WTC11 (cell line): ENCODE measurements at regions not wholly inside any gene's neighbourhood (a gene's known extent, or its start where the extent isn't known, plus 50 kb on each side); places are given as distances from the start of the nearest gene placed in this dataset.

ENCODE experiments used
- ATAC-seq: fragments of 200-7000 bp; cut with Tn5 transposase; 2 replicates; pipeline ENCODE4 v1.10.0; 2021; ENCODE audit warnings: mild to moderate bottlenecking, moderate library complexity
- CTCF ChIA-PET: fragments of 300-600 bp; sonication (Branson Sonifier 250); formaldehyde crosslinking; loops from one replicate; lab custom pipeline; 2021; ENCODE audit warnings: antibody characterized with exemption; lab: Charles Lee
- POLR2A ChIA-PET: fragments of 350-600 bp; sonication (Branson Sonifier 250); formaldehyde crosslinking; loops from one replicate; lab custom pipeline; 2021; ENCODE audit warnings: antibody characterized with exemption; lab: Charles Lee
- DNase-seq: peaks from one replicate; pipeline ENCODE4 v3.0.0; 2021; ENCODE audit warnings: low spot score
- H3K27ac Mint-ChIP-seq: 2 replicates; pipeline ENCODE4 v1.8.0; 2021; ENCODE audit warnings: mixed read lengths
- H3K27me3 Mint-ChIP-seq: 2 replicates; pipeline ENCODE4 v1.8.0; 2021; ENCODE audit warnings: low read depth, mild to moderate bottlenecking, moderate library complexity, mixed read lengths
- H3K36me3 Mint-ChIP-seq: 2 replicates; pipeline ENCODE4 v1.8.0; 2021; ENCODE audit warnings: mixed read lengths
- H3K4me1 Mint-ChIP-seq: 2 replicates; pipeline ENCODE4 v1.8.0; 2022; ENCODE audit warnings: mixed read lengths
- H3K4me3 Mint-ChIP-seq: 2 replicates; pipeline ENCODE4 v1.8.0; 2021; ENCODE audit warnings: mild to moderate bottlenecking, moderate library complexity, mixed read lengths
- H3K9me3 Mint-ChIP-seq: 2 replicates; pipeline ENCODE4 v1.8.0; 2021; ENCODE audit warnings: mixed read lengths
- CREM ChIP-seq: sonication (generic); formaldehyde crosslinking; IDR thresholded peaks from 2 replicates; pipeline ENCODE4 v1.8.1; 2022; ENCODE audit warnings: mild to moderate bottlenecking, missing genetic modification reagents, moderate library complexity
- ESRRA ChIP-seq: sonication (generic); formaldehyde crosslinking; IDR thresholded peaks from 2 replicates; pipeline ENCODE4 v1.8.1; 2022; ENCODE audit warnings: mild to moderate bottlenecking, missing genetic modification reagents, borderline replicate concordance
- FOXP1 ChIP-seq: sonication (generic); formaldehyde crosslinking; IDR thresholded peaks from 2 replicates; pipeline ENCODE4 v1.8.0; 2022; ENCODE audit warnings: missing genetic modification reagents, mild to moderate bottlenecking, moderate library complexity, borderline replicate concordance
- GABPB1 ChIP-seq: sonication (generic); formaldehyde crosslinking; IDR thresholded peaks from 2 replicates; pipeline ENCODE4 v1.8.1; 2023; ENCODE audit warnings: mild to moderate bottlenecking, missing genetic modification reagents
- GRHL2 ChIP-seq: fragments of 250-450 bp; sonication (Bioruptor Pico); IDR thresholded peaks from 2 replicates; pipeline ENCODE4 v1.8.0; 2022; ENCODE audit warnings: mild to moderate bottlenecking, moderate library complexity; ENCODE audit not compliant: insufficient replicate concordance, severe bottlenecking
- JAZF1 ChIP-seq: fragments of 250-450 bp; sonication (Bioruptor Pico); IDR thresholded peaks from 2 replicates; pipeline ENCODE4 v1.9.0; 2021; ENCODE audit warnings: moderate library complexity, mild to moderate bottlenecking, inconsistent platforms
- MAX ChIP-seq: sonication (generic); formaldehyde crosslinking; IDR thresholded peaks from 2 replicates; pipeline ENCODE4 v1.8.0; 2022; ENCODE audit warnings: mild to moderate bottlenecking, missing genetic modification reagents
- NR2C2 ChIP-seq: sonication (generic); formaldehyde crosslinking; IDR thresholded peaks from 2 replicates; pipeline ENCODE4 v1.8.0; 2022; ENCODE audit warnings: mild to moderate bottlenecking, missing genetic modification reagents
- OVOL2 ChIP-seq: fragments of 250-450 bp; sonication (Bioruptor Pico); IDR thresholded peaks from 2 replicates; pipeline ENCODE4 v1.9.0; 2021; ENCODE audit warnings: mild to moderate bottlenecking, borderline replicate concordance
- TEAD1 ChIP-seq: sonication (generic); formaldehyde crosslinking; IDR thresholded peaks from 2 replicates; pipeline ENCODE4 v1.8.0; 2022; ENCODE audit warnings: mild to moderate bottlenecking, missing genetic modification reagents
- TEAD4 ChIP-seq: sonication (generic); formaldehyde crosslinking; IDR thresholded peaks from 2 replicates; pipeline ENCODE4 v1.8.0; 2022; ENCODE audit warnings: mild to moderate bottlenecking, missing genetic modification reagents
- USF1 ChIP-seq: sonication (generic); formaldehyde crosslinking; IDR thresholded peaks from 2 replicates; pipeline ENCODE4 v1.8.0; 2022; ENCODE audit warnings: mild to moderate bottlenecking, missing genetic modification reagents
- ZNF121 ChIP-seq: sonication (generic); formaldehyde crosslinking; IDR thresholded peaks from 2 replicates; pipeline ENCODE4 v1.8.0; 2023; ENCODE audit warnings: missing genetic modification reagents
- ZNF317 ChIP-seq: sonication (generic); formaldehyde crosslinking; IDR thresholded peaks from 2 replicates; pipeline ENCODE4 v1.8.1; 2023; ENCODE audit warnings: low read depth, mild to moderate bottlenecking, moderate library complexity, missing genetic modification reagents, borderline replicate concordance
- ZNF425 ChIP-seq: fragments of 250-450 bp; sonication (Bioruptor Pico); conservative IDR thresholded peaks from 2 replicates; pipeline ENCODE4 v1.9.0; 2021; ENCODE audit warnings: mild to moderate bottlenecking
- TF ChIP-seq, protein P1 (sequence below): sonication (generic); formaldehyde crosslinking; IDR thresholded peaks from 2 replicates; pipeline ENCODE4 v1.8.1; 2023; ENCODE audit warnings: mild to moderate bottlenecking, moderate library complexity, missing genetic modification reagents
- TF ChIP-seq, protein P2 (sequence below): fragments of 250-450 bp; sonication (Bioruptor Pico); IDR thresholded peaks from 2 replicates; pipeline ENCODE4 v1.9.0; 2021; ENCODE audit warnings: mild to moderate bottlenecking
- TF ChIP-seq, protein P3 (sequence below): sonication (generic); formaldehyde crosslinking; conservative IDR thresholded peaks from 2 replicates; pipeline ENCODE4 v1.8.1; 2023; ENCODE audit warnings: mild to moderate bottlenecking, low read depth, missing genetic modification reagents, moderate library complexity

- TF ChIP-seq CREM (no peak), ZNF317 (no peak), NR2C2 (no peak), GRHL2 (CRISPR knock-in tag) (no peak)
- TF ChIP-seq, protein P1, sequence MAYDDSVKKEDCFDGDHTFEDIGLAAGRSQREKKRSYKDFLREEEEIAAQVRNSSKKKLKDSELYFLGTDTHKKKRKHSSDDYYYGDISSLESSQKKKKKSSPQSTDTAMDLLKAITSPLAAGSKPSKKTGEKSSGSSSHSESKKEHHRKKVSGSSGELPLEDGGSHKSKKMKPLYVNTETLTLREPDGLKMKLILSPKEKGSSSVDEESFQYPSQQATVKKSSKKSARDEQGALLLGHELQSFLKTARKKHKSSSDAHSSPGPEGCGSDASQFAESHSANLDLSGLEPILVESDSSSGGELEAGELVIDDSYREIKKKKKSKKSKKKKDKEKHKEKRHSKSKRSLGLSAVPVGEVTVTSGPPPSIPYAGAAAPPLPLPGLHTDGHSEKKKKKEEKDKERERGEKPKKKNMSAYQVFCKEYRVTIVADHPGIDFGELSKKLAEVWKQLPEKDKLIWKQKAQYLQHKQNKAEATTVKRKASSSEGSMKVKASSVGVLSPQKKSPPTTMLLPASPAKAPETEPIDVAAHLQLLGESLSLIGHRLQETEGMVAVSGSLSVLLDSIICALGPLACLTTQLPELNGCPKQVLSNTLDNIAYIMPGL, result no peak
- TF ChIP-seq, protein P2, sequence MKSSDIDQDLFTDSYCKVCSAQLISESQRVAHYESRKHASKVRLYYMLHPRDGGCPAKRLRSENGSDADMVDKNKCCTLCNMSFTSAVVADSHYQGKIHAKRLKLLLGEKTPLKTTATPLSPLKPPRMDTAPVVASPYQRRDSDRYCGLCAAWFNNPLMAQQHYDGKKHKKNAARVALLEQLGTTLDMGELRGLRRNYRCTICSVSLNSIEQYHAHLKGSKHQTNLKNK (CRISPR knock-in tag), result no peak
- TF ChIP-seq, all 79 proteins: peak for 0
Observed at GRCh38 chr6:68040312-68040778, 594.7 kb upstream of the ADGRB3 start (continued).

GRCh38 chr6:68039641-68040311, 595.3 kb upstream of the ADGRB3 start:
- ChIA-PET POLR2A (no interaction called here), CTCF (interaction anchor here (0.9 kb wide), 1 partner anchor 37 kb away, joined by 3 read pairs; no protein-coding TSS in a partner anchor)
- Mint-ChIP-seq H3K27me3 (no peaks in the 10 kb centered on the region), H3K4me3 (peak overlapping the region; percentile 57), H3K27ac (peak overlapping the region; percentile 100), H3K36me3 (peaks cover 28% of the 10 kb centered on the region), H3K4me1 (peaks cover 67% of the 10 kb centered on the region), H3K9me3 (peaks cover 26% of the 10 kb centered on the region)
- no peak for DNase-seq
- peak; percentile 65 for ATAC-seq
- TF ChIP-seq TEAD4 (CRISPR knock-in tag) (no peak), JAZF1 (CRISPR knock-in tag) (no peak), USF1 (CRISPR knock-in tag) (no peak), ESRRA (CRISPR knock-in tag) (no peak)

DNA sequence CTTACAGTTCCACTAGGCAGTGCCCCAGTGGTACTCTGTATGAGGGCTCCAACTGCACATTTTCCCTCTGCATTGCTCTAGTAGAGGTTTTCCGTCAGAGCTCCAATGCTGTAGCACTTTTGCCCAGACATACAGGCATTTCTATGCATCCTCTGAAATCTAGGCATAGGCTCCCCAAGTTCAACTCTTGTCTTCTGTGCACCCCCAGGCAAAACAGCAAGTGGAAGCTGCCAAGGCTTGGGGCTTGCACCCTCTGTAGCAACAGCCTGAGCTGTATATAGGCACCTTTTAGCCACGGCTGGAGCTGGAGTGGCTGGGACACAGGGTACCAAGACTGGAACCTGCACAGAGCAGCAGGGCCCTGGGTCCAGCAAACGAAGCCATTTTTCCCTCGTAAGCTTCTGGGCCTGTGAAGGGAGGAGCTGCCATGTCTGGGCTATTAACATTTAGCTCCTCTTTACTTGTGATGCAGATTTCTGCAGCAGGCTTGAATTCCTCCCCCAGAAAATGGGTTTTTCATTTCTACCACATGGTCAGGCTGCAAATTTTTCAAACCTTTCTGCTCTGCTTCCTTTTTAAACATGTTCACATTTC, 596.2 kb upstream of the ADGRB3 start:
- POLR2A ChIA-PET, result no interaction called here
- ATAC-seq (peak; percentile 91), DNase-seq (peak; percentile 41)
- Mint-ChIP-seq H3K27ac (peak overlapping the region; percentile 100), H3K4me1 (peaks cover 67% of the 10 kb centered on the region), H3K4me3 (peak overlapping the region; percentile 57), H3K27me3 (no peaks in the 10 kb centered on the region), H3K36me3 (peaks cover 31% of the 10 kb centered on the region), H3K9me3 (peaks cover 29% of the 10 kb centered on the region)
- CTCF ChIA-PET, result interaction anchor here (0.9 kb wide), 1 partner anchor 38 kb away, joined by 3 read pairs; no protein-coding TSS in a partner anchor
- TF ChIP-seq MAX (CRISPR knock-in tag) (no peak), USF1 (CRISPR knock-in tag) (no peak), GABPB1 (CRISPR knock-in tag) (no peak), OVOL2 (CRISPR knock-in tag) (no peak), TEAD1 (no peak), CREM (no peak), FOXP1 (no peak), ZNF121 (CRISPR knock-in tag) (no peak), ZNF425 (CRISPR knock-in tag) (no peak)
- TF ChIP-seq, protein P3, sequence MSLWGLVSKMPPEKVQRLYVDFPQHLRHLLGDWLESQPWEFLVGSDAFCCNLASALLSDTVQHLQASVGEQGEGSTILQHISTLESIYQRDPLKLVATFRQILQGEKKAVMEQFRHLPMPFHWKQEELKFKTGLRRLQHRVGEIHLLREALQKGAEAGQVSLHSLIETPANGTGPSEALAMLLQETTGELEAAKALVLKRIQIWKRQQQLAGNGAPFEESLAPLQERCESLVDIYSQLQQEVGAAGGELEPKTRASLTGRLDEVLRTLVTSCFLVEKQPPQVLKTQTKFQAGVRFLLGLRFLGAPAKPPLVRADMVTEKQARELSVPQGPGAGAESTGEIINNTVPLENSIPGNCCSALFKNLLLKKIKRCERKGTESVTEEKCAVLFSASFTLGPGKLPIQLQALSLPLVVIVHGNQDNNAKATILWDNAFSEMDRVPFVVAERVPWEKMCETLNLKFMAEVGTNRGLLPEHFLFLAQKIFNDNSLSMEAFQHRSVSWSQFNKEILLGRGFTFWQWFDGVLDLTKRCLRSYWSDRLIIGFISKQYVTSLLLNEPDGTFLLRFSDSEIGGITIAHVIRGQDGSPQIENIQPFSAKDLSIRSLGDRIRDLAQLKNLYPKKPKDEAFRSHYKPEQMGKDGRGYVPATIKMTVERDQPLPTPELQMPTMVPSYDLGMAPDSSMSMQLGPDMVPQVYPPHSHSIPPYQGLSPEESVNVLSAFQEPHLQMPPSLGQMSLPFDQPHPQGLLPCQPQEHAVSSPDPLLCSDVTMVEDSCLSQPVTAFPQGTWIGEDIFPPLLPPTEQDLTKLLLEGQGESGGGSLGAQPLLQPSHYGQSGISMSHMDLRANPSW (CRISPR knock-in tag), result no peak
